SU-DHL-6 (cell line): ENCODE measurements at regions not wholly inside any gene's neighbourhood (a gene's known extent, or its start where the extent isn't known, plus 50 kb on each side); places are given as distances from the start of the nearest gene placed in this dataset.

Experiments used
- H2AFZ ChIP-seq: fragments of 200-600 bp; sonication (generic); 2 replicates; pipeline ENCODE4 v1.6.1; 2014; ENCODE audit warnings: low read depth, mild to moderate bottlenecking, moderate library complexity, mixed read lengths, antibody characterized with exemption, low read length; ENCODE audit not compliant: severe bottlenecking
- H3F3A ChIP-seq: fragments of 200-600 bp; shearing (Covaris generic); 2 replicates; pipeline ENCODE4 v1.6.0; 2016; ENCODE audit warnings: antibody characterized with exemption, mild to moderate bottlenecking; ENCODE audit not compliant: insufficient read depth
- H3K27ac ChIP-seq: fragments of 200-600 bp; sonication (generic); 2 replicates; pipeline ENCODE4 v1.5.1; 2016; ENCODE audit warnings: low read depth, mild to moderate bottlenecking, low read length, moderate library complexity, mixed read lengths
- H3K27me3 ChIP-seq: fragments of 200-600 bp; sonication (generic), shearing (Covaris generic); 2 replicates; pipeline ENCODE4 v1.6.0; 2014; ENCODE audit warnings: mild to moderate bottlenecking, low read length
- H3K36me3 ChIP-seq: fragments of 200-600 bp; sonication (generic); 2 replicates; pipeline ENCODE4 v1.6.1; 2014; ENCODE audit warnings: mild to moderate bottlenecking, low read length, mixed read lengths
- H3K4me2 ChIP-seq: fragments of 300-600, 200-600 bp; shearing (Covaris generic), sonication (generic); 2 replicates; pipeline ENCODE4 v1.6.0; 2014; ENCODE audit warnings: low read length, low read depth, mild to moderate bottlenecking; ENCODE audit not compliant: poor library complexity, severe bottlenecking
- H3K4me3 ChIP-seq: fragments of 200-600 bp; sonication (generic); 2 replicates; pipeline ENCODE4 v1.5.1; 2014; ENCODE audit warnings: antibody characterized with exemption, low read length, mild to moderate bottlenecking, mixed read lengths; ENCODE audit not compliant: insufficient read depth, poor library complexity, severe bottlenecking
- H3K79me2 ChIP-seq: fragments of 200-600 bp; sonication (generic); 2 replicates; pipeline ENCODE4 v1.6.1; 2014; ENCODE audit warnings: mild to moderate bottlenecking, low read length, moderate library complexity; ENCODE audit not compliant: insufficient read depth
- H3K9ac ChIP-seq: fragments of 200-600 bp; sonication (generic); 2 replicates; pipeline ENCODE4 v1.7.0; 2014; ENCODE audit warnings: mild to moderate bottlenecking, low read length
- H3K9me2 ChIP-seq: fragments of 200-600 bp; sonication (generic); replicated peaks from 2 replicates; pipeline ENCODE4 v1.6.1; 2014; ENCODE audit warnings: low read length; ENCODE audit not compliant: insufficient read depth
- H3K9me3 ChIP-seq: fragments of 200-600 bp; sonication (generic); 2 replicates; pipeline ENCODE4 v1.6.1; 2014; ENCODE audit warnings: low read length, mixed read lengths; ENCODE audit not compliant: insufficient read depth
- H4K20me1 ChIP-seq: fragments of 200-600 bp; sonication (generic); 2 replicates; pipeline ENCODE4 v1.6.1; 2014; ENCODE audit warnings: low read depth, mild to moderate bottlenecking, antibody characterized with exemption, low read length, moderate library complexity, mixed read lengths
- CTCF ChIP-seq: fragments of 200-600 bp; sonication (generic); IDR thresholded peaks from one replicate; pipeline ENCODE4 v1.5.1; 2017; ENCODE audit warnings: antibody characterized with exemption, mild to moderate bottlenecking, low read length, moderate library complexity; ENCODE audit not compliant: insufficient read depth, poor library complexity, severe bottlenecking
- EZH2phosphoT487 ChIP-seq: fragments of 200-600 bp; sonication (generic), shearing (Covaris generic); conservative IDR thresholded peaks from 2 replicates; pipeline ENCODE4 v1.6.1; 2018; ENCODE audit warnings: mild to moderate bottlenecking, antibody characterized with exemption, low read length, moderate library complexity, mixed read lengths

- peak; percentile 49 for TF ChIP-seq CTCF
- TF ChIP-seq EZH2phosphoT487: no peak
- Histone ChIP-seq H3K27me3 (no peaks in the 10 kb centered on the region), H4K20me1 (no peaks in the 10 kb centered on the region), H3K27ac (no peak overlapping the region), H3K4me3 (no peak overlapping the region), H3K36me3 (no peaks in the 10 kb centered on the region), H3K9ac (no peak overlapping the region), H3F3A (no peaks in the 10 kb centered on the region), H2AFZ (no peak overlapping the region), H3K4me2 (no peak overlapping the region), H3K9me3 (no peaks in the 10 kb centered on the region), H3K9me2 (no peaks in the 10 kb centered on the region), H3K79me2 (no peaks in the 10 kb centered on the region)
These were observed 128.3 kb upstream of the ATP5MC3 start for GRCh38 chr2:175309799-175310198.

- Histone ChIP-seq H3K36me3 (no peaks in the 10 kb centered on the region), H3K9me2 (no peaks in the 10 kb centered on the region), H3K79me2 (no peaks in the 10 kb centered on the region), H2AFZ (no peak overlapping the region), H3K9ac (no peak overlapping the region), H3K27ac (no peak overlapping the region), H3K27me3 (no peaks in the 10 kb centered on the region), H3F3A (no peaks in the 10 kb centered on the region), H3K9me3 (no peaks in the 10 kb centered on the region), H4K20me1 (no peaks in the 10 kb centered on the region), H3K4me2 (no peak overlapping the region), H3K4me3 (no peak overlapping the region)
- TF ChIP-seq CTCF (no peak), EZH2phosphoT487 (no peak)
These were observed 126.5 kb upstream of the ATP5MC3 start for GRCh38 chr2:175308005-175308404.

GRCh38 chr2:175304541-175304940, 123.0 kb upstream of the ATP5MC3 start:
- TF ChIP-seq CTCF (no peak), EZH2phosphoT487 (no peak)
- H3F3A ChIP-seq: no peaks in the 10 kb centered on the region
- H3K4me2 ChIP-seq: no peak overlapping the region
- no peak overlapping the region for H2AFZ ChIP-seq
- no peaks in the 10 kb centered on the region for H3K79me2 ChIP-seq
- no peaks in the 10 kb centered on the region for H3K36me3 ChIP-seq
- no peak overlapping the region for H3K9ac ChIP-seq
- no peaks in the 10 kb centered on the region for H3K27me3 ChIP-seq
- H3K4me3 ChIP-seq: no peak overlapping the region
- no peaks in the 10 kb centered on the region for H3K9me3 ChIP-seq
- no peak overlapping the region for H3K27ac ChIP-seq
- H4K20me1 ChIP-seq: no peaks in the 10 kb centered on the region
- no peaks in the 10 kb centered on the region for H3K9me2 ChIP-seq
